Fibroblast of the aortic adventitia (primary cell): ENCODE measurements at regions not wholly inside any gene's neighbourhood (a gene's known extent, or its start where the extent isn't known, plus 50 kb on each side); places are given as distances from the start of the nearest gene placed in this dataset.

ENCODE experiments used
- DNase-seq: peaks from one replicate; pipeline ENCODE4 v3.0.0-alpha.2; 2010; ENCODE audit warnings: low read depth
- H3K4me3 ChIP-seq: 2 replicates; pipeline ENCODE4 v1.5.1; 2011; ENCODE audit warnings: low read depth, mild to moderate bottlenecking, control low read depth, low read length, moderate library complexity
- TF ChIP-seq, protein P1 (sequence below): IDR thresholded peaks from 2 replicates; pipeline ENCODE4 v1.5.1; 2011; ENCODE audit warnings: mild to moderate bottlenecking, low read length, control low read depth, inconsistent platforms; ENCODE audit not compliant: insufficient read depth

- DNase-seq, result no peak
- H3K4me3 ChIP-seq, result no peak overlapping the region
- TF ChIP-seq, protein P1, sequence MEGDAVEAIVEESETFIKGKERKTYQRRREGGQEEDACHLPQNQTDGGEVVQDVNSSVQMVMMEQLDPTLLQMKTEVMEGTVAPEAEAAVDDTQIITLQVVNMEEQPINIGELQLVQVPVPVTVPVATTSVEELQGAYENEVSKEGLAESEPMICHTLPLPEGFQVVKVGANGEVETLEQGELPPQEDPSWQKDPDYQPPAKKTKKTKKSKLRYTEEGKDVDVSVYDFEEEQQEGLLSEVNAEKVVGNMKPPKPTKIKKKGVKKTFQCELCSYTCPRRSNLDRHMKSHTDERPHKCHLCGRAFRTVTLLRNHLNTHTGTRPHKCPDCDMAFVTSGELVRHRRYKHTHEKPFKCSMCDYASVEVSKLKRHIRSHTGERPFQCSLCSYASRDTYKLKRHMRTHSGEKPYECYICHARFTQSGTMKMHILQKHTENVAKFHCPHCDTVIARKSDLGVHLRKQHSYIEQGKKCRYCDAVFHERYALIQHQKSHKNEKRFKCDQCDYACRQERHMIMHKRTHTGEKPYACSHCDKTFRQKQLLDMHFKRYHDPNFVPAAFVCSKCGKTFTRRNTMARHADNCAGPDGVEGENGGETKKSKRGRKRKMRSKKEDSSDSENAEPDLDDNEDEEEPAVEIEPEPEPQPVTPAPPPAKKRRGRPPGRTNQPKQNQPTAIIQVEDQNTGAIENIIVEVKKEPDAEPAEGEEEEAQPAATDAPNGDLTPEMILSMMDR, result no peak
Measured at GRCh38 chr13:37493775-37494174, 104.8 kb downstream of the POSTN start.

DNA sequence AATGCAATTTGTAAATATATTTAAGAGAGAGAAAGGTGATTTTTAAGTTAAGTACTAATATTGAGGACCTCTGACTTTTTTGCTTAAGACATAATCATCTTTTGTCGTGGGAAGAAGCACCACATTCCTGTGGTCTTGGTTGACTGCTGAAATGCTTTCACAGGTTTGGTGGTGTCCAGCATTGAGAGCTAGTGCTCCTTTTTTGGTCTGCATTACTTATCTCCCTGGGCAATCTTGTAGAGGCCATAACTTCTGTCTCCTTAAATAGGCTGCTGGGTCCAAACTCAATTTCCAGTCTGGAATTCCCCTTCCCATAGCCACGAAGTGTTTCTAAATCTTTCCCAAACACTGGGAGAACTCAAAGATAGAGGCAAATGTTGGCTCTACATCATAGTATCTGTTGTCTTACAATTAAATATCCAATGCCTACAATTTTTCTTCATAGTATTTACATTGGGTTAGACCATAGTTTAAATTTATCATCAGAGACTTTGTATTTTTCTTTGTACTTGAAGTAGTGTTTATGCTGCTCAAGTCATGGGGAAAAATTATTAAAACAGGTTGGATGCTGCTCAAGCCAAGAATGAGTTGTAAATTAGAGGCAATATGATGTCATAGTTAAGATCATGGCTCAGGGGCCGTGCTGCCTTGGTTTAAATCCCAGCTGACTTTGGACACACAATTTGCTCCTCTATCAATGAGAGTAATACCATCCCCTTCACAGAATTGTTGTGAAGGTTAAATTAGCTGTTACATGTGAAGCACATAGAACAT is 105.6 kb downstream of the POSTN start:
- DNase-seq, result peak; percentile 72
- no peak overlapping the region for H3K4me3 ChIP-seq
- TF ChIP-seq, protein P1, result no peak

GRCh38 chr13:37492075-37492474 is 106.5 kb downstream of the POSTN start:
- no peak for DNase-seq
- H3K4me3 ChIP-seq, result no peak overlapping the region
- TF ChIP-seq, protein P1, result no peak

GRCh38 chr13:37491661-37492060 is 106.9 kb downstream of the POSTN start:
- DNase-seq, result no peak
- no peak overlapping the region for H3K4me3 ChIP-seq
- TF ChIP-seq, protein P1, result no peak

DNA sequence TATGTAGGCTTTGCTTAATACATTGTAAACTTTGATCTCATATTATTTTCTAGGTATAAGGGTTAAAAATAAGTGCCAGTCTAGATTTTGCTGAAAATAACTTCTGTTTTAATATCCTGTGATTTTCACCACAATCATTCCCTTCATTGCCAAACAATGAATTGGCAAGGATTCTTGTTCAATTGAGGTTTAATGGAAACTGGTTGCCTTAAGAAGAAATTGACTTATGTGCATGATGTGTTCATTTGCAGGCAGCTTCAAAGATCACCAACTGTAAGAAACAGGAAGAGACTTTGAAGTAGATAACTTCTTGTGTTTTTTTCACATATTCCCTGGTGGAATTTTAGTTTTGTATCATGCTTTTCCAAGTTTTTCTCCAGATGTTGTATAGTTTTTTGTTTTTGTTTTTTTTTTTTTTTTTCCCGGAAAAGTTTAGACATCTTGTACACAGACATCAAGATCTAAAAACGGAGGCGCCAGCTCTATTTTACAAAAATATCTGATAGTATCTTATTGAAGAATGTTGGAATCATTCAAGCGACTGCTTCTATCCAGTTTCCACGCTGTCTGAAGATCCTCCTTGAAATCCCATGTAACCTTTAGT is 108.3 kb downstream of the POSTN start:
- no peak overlapping the region for H3K4me3 ChIP-seq
- no peak for DNase-seq
- TF ChIP-seq, protein P1, result no peak

DNA sequence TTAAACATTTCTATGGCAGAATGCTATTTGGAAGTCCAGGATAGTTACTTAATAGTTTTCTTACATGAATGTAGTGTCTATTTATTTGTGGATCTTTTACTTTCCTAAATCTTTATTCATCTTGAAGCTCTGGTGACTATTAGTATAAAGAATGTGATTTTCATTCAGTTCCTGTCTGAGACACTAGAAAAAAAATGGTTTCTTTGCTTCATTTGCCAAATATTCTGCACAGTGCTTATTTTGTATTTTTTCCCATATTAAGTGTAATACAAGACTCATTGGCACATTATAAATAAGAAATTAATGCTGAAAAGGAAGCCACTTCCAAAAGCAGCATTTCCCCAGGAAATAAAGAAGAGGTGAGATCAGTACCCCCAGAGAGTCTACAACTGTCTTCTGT is 109.8 kb downstream of the POSTN start:
- DNase-seq, result peak; percentile 62
- TF ChIP-seq, protein P1, result no peak
- H3K4me3 ChIP-seq, result no peak overlapping the region
